HG02970 (cell line): ENCODE measurements at regions not wholly inside any gene's neighbourhood (a gene's known extent, or its start where the extent isn't known, plus 50 kb on each side); places are given as distances from the start of the nearest gene placed in this dataset.
"Not testable (repeated sequence)": the region's sequence is repeated elsewhere in the genome, so short reads cannot be mapped to it uniquely, and the experiment has no call there.

Experiments used
- ATAC-seq: cut with Tn5 transposase; IDR thresholded peaks from one replicate; pipeline ENCODE4 v1.9.1; 2021; ENCODE audit warnings: mild to moderate bottlenecking, moderate library complexity, moderate number of reproducible peaks; ENCODE audit not compliant: unreplicated experiment, low FRiP score

GRCh38 chr4:49221209-49221608 is 235.1 kb downstream of the CWH43 start:
- ATAC-seq = no peak

- not testable (repeated sequence) for ATAC-seq
These were observed 236.7 kb downstream of the CWH43 start for GRCh38 chr4:49222810-49223209.

- not testable (repeated sequence) for ATAC-seq
These were observed 240.3 kb downstream of the CWH43 start for GRCh38 chr4:49226216-49226866.

- not testable (repeated sequence) for ATAC-seq
These were observed 241.9 kb downstream of the CWH43 start for GRCh38 chr4:49227941-49228340.

- not testable (repeated sequence) for ATAC-seq
These were observed 243.2 kb downstream of the CWH43 start for GRCh38 chr4:49229243-49229642.

- not testable (repeated sequence) for ATAC-seq
These were observed 243.6 kb downstream of the CWH43 start for GRCh38 chr4:49229713-49230112.

GRCh38 chr4:49233346-49233745 is 247.3 kb downstream of the CWH43 start:
- not testable (repeated sequence) for ATAC-seq

- not testable (repeated sequence) for ATAC-seq
These were observed 247.7 kb downstream of the CWH43 start for GRCh38 chr4:49233749-49234148.

- not testable (repeated sequence) for ATAC-seq
These were observed 248.3 kb downstream of the CWH43 start for GRCh38 chr4:49234382-49234781.

GRCh38 chr4:49235413-49236160 is 249.5 kb downstream of the CWH43 start:
- not testable (repeated sequence) for ATAC-seq

- not testable (repeated sequence) for ATAC-seq
These were observed 250.4 kb downstream of the CWH43 start for GRCh38 chr4:49236474-49236873.

- not testable (repeated sequence) for ATAC-seq
These were observed 255.2 kb downstream of the CWH43 start for GRCh38 chr4:49241295-49241694.

GRCh38 chr4:49262786-49263185 is 276.7 kb downstream of the CWH43 start:
- not testable (repeated sequence) for ATAC-seq

GRCh38 chr4:49270435-49270834 is 284.4 kb downstream of the CWH43 start:
- not testable (repeated sequence) for ATAC-seq

GRCh38 chr4:49270912-49271311 is 284.8 kb downstream of the CWH43 start:
- not testable (repeated sequence) for ATAC-seq

- ATAC-seq = not testable (repeated sequence)
These were observed 299.8 kb downstream of the CWH43 start for GRCh38 chr4:49285905-49286304.

GRCh38 chr4:49286926-49287745 is 301.1 kb downstream of the CWH43 start:
- ATAC-seq = not testable (repeated sequence)

- ATAC-seq = not testable (repeated sequence)
These were observed 301.8 kb downstream of the CWH43 start for GRCh38 chr4:49287893-49288292.

- not testable (repeated sequence) for ATAC-seq
These were observed 302.7 kb downstream of the CWH43 start for GRCh38 chr4:49288796-49289195.

- ATAC-seq = not testable (repeated sequence)
These were observed 328.7 kb downstream of the CWH43 start for GRCh38 chr4:49314815-49315214.
